Chondrocyte (in vitro differentiated cells): ENCODE measurements at regions not wholly inside any gene's neighbourhood (a gene's known extent, or its start where the extent isn't known, plus 50 kb on each side); places are given as distances from the start of the nearest gene placed in this dataset.

ENCODE experiments used
- DNase-seq: peaks from one replicate; pipeline ENCODE4 v3.0.0; 2021; ENCODE audit warnings: mixed read lengths, low spot score
- H3K27ac Mint-ChIP-seq: one replicate; pipeline ENCODE4 v1.8.0; 2021; ENCODE audit warnings: mild to moderate bottlenecking, moderate library complexity, mixed read lengths; ENCODE audit not compliant: unreplicated experiment
- H3K27me3 Mint-ChIP-seq: 2 replicates; pipeline ENCODE4 v1.8.0; 2021; ENCODE audit warnings: low read depth, mixed read lengths
- H3K36me3 Mint-ChIP-seq: 2 replicates; pipeline ENCODE4 v1.8.0; 2021; ENCODE audit warnings: low read depth, mixed read lengths
- H3K4me1 Mint-ChIP-seq: 2 replicates; pipeline ENCODE4 v1.8.0; 2021; ENCODE audit warnings: low read depth, mild to moderate bottlenecking, mixed read lengths
- H3K4me3 Mint-ChIP-seq: one replicate; pipeline ENCODE4 v1.8.0; 2021; ENCODE audit warnings: mild to moderate bottlenecking, moderate library complexity, mixed read lengths; ENCODE audit not compliant: unreplicated experiment
- H3K9me3 Mint-ChIP-seq: 2 replicates; pipeline ENCODE4 v1.8.0; 2021; ENCODE audit warnings: low read depth, mixed read lengths
- TF ChIP-seq, protein P1 (sequence below): fragments of 200-600 bp; sonication (generic); IDR thresholded peaks from 2 replicates; pipeline ENCODE4 v1.5.0; 2021; ENCODE audit warnings: antibody characterized with exemption, mild to moderate bottlenecking, moderate library complexity

DNA sequence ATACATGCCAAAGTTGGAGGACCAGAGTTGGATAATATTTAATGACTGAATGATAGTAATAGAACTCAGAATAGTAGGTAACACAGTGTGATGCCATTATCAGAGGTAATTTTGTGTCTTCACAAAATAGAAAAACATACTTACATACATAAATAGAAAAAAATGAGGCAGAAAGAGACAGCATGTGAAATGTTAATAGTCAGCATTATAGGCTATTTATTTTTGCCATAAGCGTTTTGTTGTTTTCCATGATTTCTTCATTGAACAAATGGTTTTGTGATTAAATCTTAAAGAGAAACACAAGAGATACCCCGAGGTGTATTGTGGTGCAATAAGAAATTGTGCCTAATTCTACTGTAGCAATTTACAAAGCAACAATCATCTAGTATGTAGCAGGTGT is 626.3 kb downstream of the KCNJ2 start:
- Mint-ChIP-seq H3K27ac (no peak overlapping the region), H3K4me3 (no peak overlapping the region)
- TF ChIP-seq, protein P1, sequence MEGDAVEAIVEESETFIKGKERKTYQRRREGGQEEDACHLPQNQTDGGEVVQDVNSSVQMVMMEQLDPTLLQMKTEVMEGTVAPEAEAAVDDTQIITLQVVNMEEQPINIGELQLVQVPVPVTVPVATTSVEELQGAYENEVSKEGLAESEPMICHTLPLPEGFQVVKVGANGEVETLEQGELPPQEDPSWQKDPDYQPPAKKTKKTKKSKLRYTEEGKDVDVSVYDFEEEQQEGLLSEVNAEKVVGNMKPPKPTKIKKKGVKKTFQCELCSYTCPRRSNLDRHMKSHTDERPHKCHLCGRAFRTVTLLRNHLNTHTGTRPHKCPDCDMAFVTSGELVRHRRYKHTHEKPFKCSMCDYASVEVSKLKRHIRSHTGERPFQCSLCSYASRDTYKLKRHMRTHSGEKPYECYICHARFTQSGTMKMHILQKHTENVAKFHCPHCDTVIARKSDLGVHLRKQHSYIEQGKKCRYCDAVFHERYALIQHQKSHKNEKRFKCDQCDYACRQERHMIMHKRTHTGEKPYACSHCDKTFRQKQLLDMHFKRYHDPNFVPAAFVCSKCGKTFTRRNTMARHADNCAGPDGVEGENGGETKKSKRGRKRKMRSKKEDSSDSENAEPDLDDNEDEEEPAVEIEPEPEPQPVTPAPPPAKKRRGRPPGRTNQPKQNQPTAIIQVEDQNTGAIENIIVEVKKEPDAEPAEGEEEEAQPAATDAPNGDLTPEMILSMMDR: no peak

DNA sequence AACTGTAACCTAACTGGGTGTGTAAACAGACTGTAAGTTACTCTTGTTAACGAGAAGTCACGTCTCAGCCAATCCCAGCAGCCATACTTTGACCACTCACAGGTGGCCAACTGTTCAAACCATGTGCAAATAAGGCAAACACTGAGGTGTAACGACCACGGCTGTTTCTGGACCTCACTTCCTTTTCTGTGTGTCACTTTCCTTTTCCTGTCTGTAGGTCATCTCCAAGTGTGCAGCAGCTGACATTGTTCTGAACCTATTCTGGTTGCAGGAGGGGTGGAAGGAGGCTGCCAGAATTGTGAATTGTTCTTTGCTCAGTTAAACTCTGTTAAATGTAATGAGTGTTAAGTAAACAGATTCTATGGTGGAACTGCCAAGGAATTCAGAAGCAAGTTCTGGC is 627.4 kb downstream of the KCNJ2 start:
- Mint-ChIP-seq H3K4me1 (peaks cover 5% of the 10 kb centered on the region), H3K9me3 (peaks cover 5% of the 10 kb centered on the region), H3K36me3 (peaks cover 3% of the 10 kb centered on the region), H3K27me3 (no peaks in the 10 kb centered on the region), H3K4me3 (no peak overlapping the region), H3K27ac (no peak overlapping the region)
- DNase-seq: no peak
- TF ChIP-seq, protein P1: no peak

More for the DNA sequence above, 626.3 kb downstream of the KCNJ2 start:
- H3K4me1 Mint-ChIP-seq: peaks cover 5% of the 10 kb centered on the region
- DNase-seq: no peak
- peaks cover 5% of the 10 kb centered on the region for H3K9me3 Mint-ChIP-seq
- peaks cover 3% of the 10 kb centered on the region for H3K36me3 Mint-ChIP-seq
- no peaks in the 10 kb centered on the region for H3K27me3 Mint-ChIP-seq

DNA sequence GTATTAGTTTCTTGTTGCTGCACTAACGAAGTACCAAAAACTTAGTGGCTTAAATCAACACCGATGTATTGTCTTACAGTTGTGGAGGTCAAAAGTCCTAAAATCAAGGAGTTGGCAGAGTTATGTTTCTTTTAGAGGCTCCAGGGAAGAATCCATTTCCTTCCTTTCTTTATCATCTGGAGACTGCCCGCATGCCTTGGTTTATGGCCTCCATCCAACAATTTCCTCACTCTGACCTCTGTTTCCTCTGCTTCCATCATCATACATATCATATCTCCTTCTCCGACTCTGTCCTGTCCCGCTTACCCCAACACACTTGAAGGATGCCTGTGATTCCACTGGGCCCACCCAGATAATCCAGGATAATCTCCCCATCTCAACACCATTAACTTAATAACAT is 627.8 kb downstream of the KCNJ2 start:
- Mint-ChIP-seq H3K4me3 (no peak overlapping the region), H3K27me3 (no peaks in the 10 kb centered on the region), H3K27ac (no peak overlapping the region), H3K9me3 (peaks cover 5% of the 10 kb centered on the region), H3K36me3 (peaks cover 3% of the 10 kb centered on the region), H3K4me1 (peaks cover 5% of the 10 kb centered on the region)
- TF ChIP-seq, protein P1: no peak
- DNase-seq: no peak

DNA sequence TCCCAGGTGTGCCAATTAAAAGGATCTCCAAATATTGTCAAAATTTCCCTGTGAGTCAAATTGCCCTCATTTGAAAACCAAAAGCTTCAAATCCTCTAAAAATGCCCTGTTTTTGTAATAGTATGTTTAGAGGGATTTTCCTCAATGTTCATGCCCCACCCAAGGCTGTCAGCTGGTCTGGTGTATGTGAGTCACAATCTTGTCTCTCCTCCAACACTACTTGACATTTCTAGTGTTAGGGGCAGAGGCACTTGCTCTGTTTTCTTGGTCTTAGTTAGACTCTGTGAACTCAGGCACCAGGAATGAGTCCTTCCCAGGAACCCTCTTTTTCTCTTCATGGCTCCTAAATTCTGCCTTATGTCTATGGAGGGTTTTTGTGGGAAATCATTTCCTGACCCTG is 634.8 kb downstream of the KCNJ2 start:
- H3K4me3 Mint-ChIP-seq: no peak overlapping the region
- peaks cover 7% of the 10 kb centered on the region for H3K36me3 Mint-ChIP-seq
- H3K27me3 Mint-ChIP-seq: no peaks in the 10 kb centered on the region
- no peak for DNase-seq
- peaks cover 27% of the 10 kb centered on the region for H3K9me3 Mint-ChIP-seq
- TF ChIP-seq, protein P1: no peak
- peaks cover 6% of the 10 kb centered on the region for H3K4me1 Mint-ChIP-seq
- no peak overlapping the region for H3K27ac Mint-ChIP-seq

DNA sequence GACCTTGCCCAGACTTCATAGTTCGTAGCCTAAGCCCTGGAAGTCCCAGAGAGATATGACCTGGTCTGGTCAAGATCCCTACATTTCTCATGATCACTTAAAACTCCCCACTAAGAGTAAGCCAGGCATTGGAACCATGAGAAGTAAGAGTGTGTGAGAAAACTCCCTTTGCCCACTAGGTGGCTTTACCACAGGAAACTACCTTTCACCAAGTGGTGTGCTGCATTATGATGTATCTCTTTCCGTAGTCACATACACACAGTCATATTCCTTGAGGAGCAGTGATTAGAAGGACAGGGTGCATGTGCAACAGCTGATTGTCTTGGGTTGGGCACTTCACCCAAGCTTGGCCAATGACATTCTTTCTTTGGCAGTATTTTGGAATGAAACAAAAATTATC is 639.3 kb downstream of the KCNJ2 start:
- Mint-ChIP-seq H3K36me3 (no peaks in the 10 kb centered on the region), H3K27me3 (no peaks in the 10 kb centered on the region), H3K4me3 (no peak overlapping the region), H3K4me1 (peaks cover 15% of the 10 kb centered on the region), H3K27ac (no peak overlapping the region), H3K9me3 (peaks cover 16% of the 10 kb centered on the region)
- DNase-seq: no peak
- TF ChIP-seq, protein P1: peak; percentile 53
